HEK293 (cell line): ENCODE measurements at regions not wholly inside any gene's neighbourhood (a gene's known extent, or its start where the extent isn't known, plus 50 kb on each side); places are given as distances from the start of the nearest gene placed in this dataset.

ENCODE experiments used
- GLI4 ChIP-seq: fragments of 450-650 bp; formaldehyde crosslinking; IDR thresholded peaks from 2 replicates; pipeline ENCODE4 v1.5.1; 2016; ENCODE audit warnings: missing biosample characterization, missing genetic modification characterization
- KLF10 ChIP-seq: fragments of 450-650 bp; IDR thresholded peaks from 2 replicates; pipeline ENCODE4 v1.5.1; 2018; ENCODE audit warnings: missing biosample characterization, mild to moderate bottlenecking, missing genetic modification characterization
- MZF1 ChIP-seq: fragments of 450-650 bp; formaldehyde crosslinking; IDR thresholded peaks from 2 replicates; pipeline ENCODE4 v1.5.1; 2017; ENCODE audit warnings: missing biosample characterization, missing genetic modification characterization, borderline replicate concordance
- ZNF10 ChIP-seq: fragments of 450-650 bp; formaldehyde crosslinking; IDR thresholded peaks from 2 replicates; pipeline ENCODE4 v1.5.1; 2017; ENCODE audit warnings: missing biosample characterization, missing genetic modification characterization
- ZNF121 ChIP-seq: fragments of 450-650 bp; formaldehyde crosslinking; IDR thresholded peaks from 2 replicates; pipeline ENCODE4 v1.5.1; 2016; ENCODE audit warnings: missing biosample characterization, missing genetic modification characterization
- ZNF26 ChIP-seq: fragments of 450-650 bp; formaldehyde crosslinking; IDR thresholded peaks from 2 replicates; pipeline ENCODE4 v1.5.1; 2016; ENCODE audit warnings: missing biosample characterization, missing genetic modification characterization
- ZNF473 ChIP-seq: fragments of 450-650 bp; formaldehyde crosslinking; IDR thresholded peaks from 2 replicates; pipeline ENCODE4 v1.5.1; 2017; ENCODE audit warnings: missing biosample characterization, missing genetic modification characterization
- TF ChIP-seq, protein P1 (sequence below): fragments of 450-650 bp; formaldehyde crosslinking; IDR thresholded peaks from 2 replicates; pipeline ENCODE4 v1.5.1; 2016; ENCODE audit warnings: missing biosample characterization, missing genetic modification characterization

GRCh38 chr12:89091293-89091841 lies 260.9 kb downstream of the DUSP6 start:
- TF ChIP-seq, protein P1, sequence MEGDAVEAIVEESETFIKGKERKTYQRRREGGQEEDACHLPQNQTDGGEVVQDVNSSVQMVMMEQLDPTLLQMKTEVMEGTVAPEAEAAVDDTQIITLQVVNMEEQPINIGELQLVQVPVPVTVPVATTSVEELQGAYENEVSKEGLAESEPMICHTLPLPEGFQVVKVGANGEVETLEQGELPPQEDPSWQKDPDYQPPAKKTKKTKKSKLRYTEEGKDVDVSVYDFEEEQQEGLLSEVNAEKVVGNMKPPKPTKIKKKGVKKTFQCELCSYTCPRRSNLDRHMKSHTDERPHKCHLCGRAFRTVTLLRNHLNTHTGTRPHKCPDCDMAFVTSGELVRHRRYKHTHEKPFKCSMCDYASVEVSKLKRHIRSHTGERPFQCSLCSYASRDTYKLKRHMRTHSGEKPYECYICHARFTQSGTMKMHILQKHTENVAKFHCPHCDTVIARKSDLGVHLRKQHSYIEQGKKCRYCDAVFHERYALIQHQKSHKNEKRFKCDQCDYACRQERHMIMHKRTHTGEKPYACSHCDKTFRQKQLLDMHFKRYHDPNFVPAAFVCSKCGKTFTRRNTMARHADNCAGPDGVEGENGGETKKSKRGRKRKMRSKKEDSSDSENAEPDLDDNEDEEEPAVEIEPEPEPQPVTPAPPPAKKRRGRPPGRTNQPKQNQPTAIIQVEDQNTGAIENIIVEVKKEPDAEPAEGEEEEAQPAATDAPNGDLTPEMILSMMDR: no peak
- TF ChIP-seq MZF1 (tag by site-specific recombination): no peak
- no peak for TF ChIP-seq ZNF26 (tag by site-specific recombination)
- no peak for TF ChIP-seq ZNF473 (tag by site-specific recombination)
- no peak for TF ChIP-seq KLF10 (tag by site-specific recombination)
- no peak for TF ChIP-seq ZNF10
- TF ChIP-seq ZNF121 (tag by site-specific recombination): no peak
- no peak for TF ChIP-seq GLI4 (tag by site-specific recombination)
